ENCODE measurements at regions not wholly inside any gene's neighbourhood (a gene's known extent, or its start where the extent isn't known, plus 50 kb on each side); places are given as distances from the start of the nearest gene placed in this dataset.

DNA sequence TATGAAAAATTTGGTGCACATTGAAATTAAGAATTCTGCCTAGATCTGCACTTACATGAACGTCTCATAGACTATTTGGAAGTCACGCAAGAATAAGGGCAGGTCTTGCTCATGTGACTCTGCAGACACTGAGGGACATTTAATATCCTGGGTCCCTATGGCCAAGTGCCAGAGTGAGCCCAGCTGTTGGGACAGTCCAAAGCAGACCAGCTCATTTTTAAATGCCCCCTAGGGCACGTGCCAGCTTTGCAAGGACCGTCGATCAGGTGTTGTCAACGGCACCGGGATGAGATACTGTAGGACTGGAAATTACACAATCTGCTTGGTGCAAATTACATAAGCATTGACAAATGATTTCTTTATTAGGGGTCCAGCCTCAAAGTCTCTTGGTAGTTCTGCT, 293.6 kb downstream of the TEX29 start:
- Histone ChIP-seq H3K79me2 (ENCODE audit: insufficient read depth, low read length) (no peaks in the 10 kb centered on the region), H3K4me1 (ENCODE audit: insufficient read depth, low read length) (no peaks in the 10 kb centered on the region), H3K36me3 (ENCODE audit: insufficient read depth, low read length) (no peaks in the 10 kb centered on the region), H3K9ac (ENCODE audit: low read length) (no peak overlapping the region), H3K4me3 (ENCODE audit: insufficient read depth, low read depth, low read length) (no peak overlapping the region), H4K20me1 (ENCODE audit: insufficient read depth, low read length) (no peaks in the 10 kb centered on the region), H3K9me3 (ENCODE audit: insufficient read depth, low read depth, low read length) (no peaks in the 10 kb centered on the region), H2AFZ (ENCODE audit: low read depth, low read length) (no peak overlapping the region), H3K27me3 (ENCODE audit: insufficient read depth, low read length) (no peaks in the 10 kb centered on the region), H3K27ac (ENCODE audit: low read depth, low read length) (no peak overlapping the region), H3K4me2 (ENCODE audit: low read length) (no peak overlapping the region)
- peaks cover 31% of the 10 kb centered on the region for H3K27me3 Mint-ChIP-seq (ENCODE audit: low read depth, unreplicated experiment)
- peaks cover 2% of the 10 kb centered on the region for H3K9me3 Mint-ChIP-seq (ENCODE audit: unreplicated experiment)
- TF ChIP-seq EZH2 (IDR thresholded peaks at IDR 0.05; ENCODE audit: insufficient read depth, low read length) = no peak
- TF ChIP-seq, protein P1, sequence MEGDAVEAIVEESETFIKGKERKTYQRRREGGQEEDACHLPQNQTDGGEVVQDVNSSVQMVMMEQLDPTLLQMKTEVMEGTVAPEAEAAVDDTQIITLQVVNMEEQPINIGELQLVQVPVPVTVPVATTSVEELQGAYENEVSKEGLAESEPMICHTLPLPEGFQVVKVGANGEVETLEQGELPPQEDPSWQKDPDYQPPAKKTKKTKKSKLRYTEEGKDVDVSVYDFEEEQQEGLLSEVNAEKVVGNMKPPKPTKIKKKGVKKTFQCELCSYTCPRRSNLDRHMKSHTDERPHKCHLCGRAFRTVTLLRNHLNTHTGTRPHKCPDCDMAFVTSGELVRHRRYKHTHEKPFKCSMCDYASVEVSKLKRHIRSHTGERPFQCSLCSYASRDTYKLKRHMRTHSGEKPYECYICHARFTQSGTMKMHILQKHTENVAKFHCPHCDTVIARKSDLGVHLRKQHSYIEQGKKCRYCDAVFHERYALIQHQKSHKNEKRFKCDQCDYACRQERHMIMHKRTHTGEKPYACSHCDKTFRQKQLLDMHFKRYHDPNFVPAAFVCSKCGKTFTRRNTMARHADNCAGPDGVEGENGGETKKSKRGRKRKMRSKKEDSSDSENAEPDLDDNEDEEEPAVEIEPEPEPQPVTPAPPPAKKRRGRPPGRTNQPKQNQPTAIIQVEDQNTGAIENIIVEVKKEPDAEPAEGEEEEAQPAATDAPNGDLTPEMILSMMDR (IDR thresholded peaks at IDR 0.05; ENCODE audit: insufficient read depth, low read depth, low read length) = no peak
- H3K4me1 Mint-ChIP-seq (ENCODE audit: low read depth, unreplicated experiment) = peaks cover 7% of the 10 kb centered on the region
- DNase-seq (ENCODE audit: low read depth) = no peak
- H3K4me3 Mint-ChIP-seq (ENCODE audit: unreplicated experiment) = no peak overlapping the region
- FAIRE-seq = no peak
- H3K27ac Mint-ChIP-seq (ENCODE audit: unreplicated experiment) = no peak overlapping the region
- H3K36me3 Mint-ChIP-seq (ENCODE audit: low read depth, unreplicated experiment) = no peaks in the 10 kb centered on the region

DNA sequence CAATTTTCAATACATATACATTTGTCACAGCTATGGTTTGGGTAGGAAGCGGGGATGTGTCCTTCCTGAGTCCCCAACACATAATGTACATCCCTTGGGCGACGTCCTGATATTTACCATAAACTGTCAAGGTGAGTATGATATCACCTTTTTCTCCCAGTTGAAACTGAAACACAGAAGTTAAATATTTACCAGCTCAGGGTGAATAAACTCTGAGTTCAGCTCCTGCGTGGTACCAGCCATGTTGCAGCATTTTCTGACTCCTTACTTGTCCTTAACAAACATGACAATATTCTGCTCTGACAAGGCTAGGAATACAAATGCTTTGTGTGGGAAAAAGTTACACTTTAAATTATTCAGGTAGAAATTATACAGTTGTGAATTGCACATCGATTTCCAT, 294.2 kb downstream of the TEX29 start:
- H3K27ac ChIP-seq (ENCODE audit: low read depth, low read length) = no peak overlapping the region
- FAIRE-seq = no peak
- no peak for DNase-seq (ENCODE audit: low read depth)

DNA sequence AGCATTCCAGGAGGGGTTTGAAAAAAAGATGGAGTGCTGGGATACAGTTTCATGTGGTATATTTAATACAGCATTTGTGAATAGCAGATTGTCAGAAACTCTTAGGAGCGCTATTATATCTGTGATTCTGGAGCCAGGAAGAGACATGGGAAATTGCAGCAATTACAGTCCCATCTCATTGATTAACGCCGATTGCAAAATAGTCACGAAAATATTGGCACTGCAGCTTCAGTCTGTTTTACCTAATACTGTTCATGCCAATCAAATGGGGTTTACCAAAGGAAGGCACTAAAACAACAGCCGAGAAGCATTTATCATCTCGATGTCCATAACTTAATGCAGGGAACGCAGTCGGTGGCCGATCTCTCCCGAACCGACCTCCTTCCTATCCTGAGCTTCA, 295.8 kb downstream of the TEX29 start:
- no peak overlapping the region for H3K4me3 ChIP-seq (ENCODE audit: insufficient read depth, low read depth, low read length)
- H2AFZ ChIP-seq (ENCODE audit: low read depth, low read length) = no peak overlapping the region
- Mint-ChIP-seq H3K9me3 (ENCODE audit: unreplicated experiment) (no peaks in the 10 kb centered on the region), H3K27ac (ENCODE audit: unreplicated experiment) (no peak overlapping the region), H3K27me3 (ENCODE audit: low read depth, unreplicated experiment) (peaks cover 25% of the 10 kb centered on the region), H3K4me1 (ENCODE audit: low read depth, unreplicated experiment) (peaks cover 7% of the 10 kb centered on the region), H3K4me3 (ENCODE audit: unreplicated experiment) (no peak overlapping the region), H3K36me3 (ENCODE audit: low read depth, unreplicated experiment) (no peaks in the 10 kb centered on the region)
- DNase-seq (ENCODE audit: low read depth) (no peak), FAIRE-seq (no peak)
- no peaks in the 10 kb centered on the region for H3K79me2 ChIP-seq (ENCODE audit: insufficient read depth, low read length)
- H3K4me2 ChIP-seq (ENCODE audit: low read length) = no peak overlapping the region
- H4K20me1 ChIP-seq (ENCODE audit: insufficient read depth, low read length) = no peaks in the 10 kb centered on the region
- TF ChIP-seq, protein P1 (IDR thresholded peaks at IDR 0.05; ENCODE audit: insufficient read depth, low read depth, low read length) = no peak
- no peaks in the 10 kb centered on the region for H3K4me1 ChIP-seq (ENCODE audit: insufficient read depth, low read length)
- no peak overlapping the region for H3K27ac ChIP-seq (ENCODE audit: low read depth, low read length)
- H3K27me3 ChIP-seq (ENCODE audit: insufficient read depth, low read length) = no peaks in the 10 kb centered on the region
- H3K9me3 ChIP-seq (ENCODE audit: insufficient read depth, low read depth, low read length) = peaks cover 5% of the 10 kb centered on the region
- H3K9ac ChIP-seq (ENCODE audit: low read length) = no peak overlapping the region
- H3K36me3 ChIP-seq (ENCODE audit: insufficient read depth, low read length) = no peaks in the 10 kb centered on the region

More for the DNA sequence above, 294.2 kb downstream of the TEX29 start:
- no peaks in the 10 kb centered on the region for H4K20me1 ChIP-seq (ENCODE audit: insufficient read depth, low read length)
- H3K9ac ChIP-seq (ENCODE audit: low read length) = no peak overlapping the region
- H3K9me3 ChIP-seq (ENCODE audit: insufficient read depth, low read depth, low read length) = no peaks in the 10 kb centered on the region
- no peak for TF ChIP-seq EZH2 (IDR thresholded peaks at IDR 0.05; ENCODE audit: insufficient read depth, low read length)
- TF ChIP-seq, protein P1 (IDR thresholded peaks at IDR 0.05; ENCODE audit: insufficient read depth, low read depth, low read length) = no peak
- no peak overlapping the region for H3K4me3 ChIP-seq (ENCODE audit: insufficient read depth, low read depth, low read length)
- no peak overlapping the region for H2AFZ ChIP-seq (ENCODE audit: low read depth, low read length)
- H3K36me3 ChIP-seq (ENCODE audit: insufficient read depth, low read length) = no peaks in the 10 kb centered on the region
- no peaks in the 10 kb centered on the region for H3K27me3 ChIP-seq (ENCODE audit: insufficient read depth, low read length)
- Mint-ChIP-seq H3K27me3 (ENCODE audit: low read depth, unreplicated experiment) (peaks cover 32% of the 10 kb centered on the region), H3K4me1 (ENCODE audit: low read depth, unreplicated experiment) (peaks cover 7% of the 10 kb centered on the region), H3K27ac (ENCODE audit: unreplicated experiment) (no peak overlapping the region), H3K36me3 (ENCODE audit: low read depth, unreplicated experiment) (no peaks in the 10 kb centered on the region), H3K4me3 (ENCODE audit: unreplicated experiment) (no peak overlapping the region), H3K9me3 (ENCODE audit: unreplicated experiment) (peaks cover 2% of the 10 kb centered on the region)
- H3K79me2 ChIP-seq (ENCODE audit: insufficient read depth, low read length) = no peaks in the 10 kb centered on the region
- H3K4me1 ChIP-seq (ENCODE audit: insufficient read depth, low read length) = no peaks in the 10 kb centered on the region
- no peak overlapping the region for H3K4me2 ChIP-seq (ENCODE audit: low read length)
